GM12865 (cell line): ENCODE measurements at regions not wholly inside any gene's neighbourhood (a gene's known extent, or its start where the extent isn't known, plus 50 kb on each side); places are given as distances from the start of the nearest gene placed in this dataset.
A peak's percentile ranks its signal among the peaks of the same experiment; 100 is the strongest.

ENCODE experiments used
- DNase-seq: peaks from one replicate; pipeline ENCODE4 v3.0.0; 2010; ENCODE audit warnings: low read depth
- H3K4me3 ChIP-seq: 2 replicates; pipeline ENCODE4 v1.5.1; 2011; ENCODE audit warnings: mild to moderate bottlenecking, low read depth, low read length, control low read depth
- CTCF ChIP-seq: IDR thresholded peaks from 2 replicates; pipeline ENCODE4 v1.5.1; 2011; ENCODE audit warnings: low read length, control low read depth, low read depth, inconsistent platforms; ENCODE audit not compliant: insufficient read depth; ENCODE audit errors: missing control alignments

- TF ChIP-seq CTCF, result no peak
- DNase-seq, result no peak
- no peak overlapping the region for H3K4me3 ChIP-seq
These were observed 145.4 kb upstream of the TMEM170B start for GRCh38 chr6:11391934-11392777.

GRCh38 chr6:11389977-11390376 is 147.6 kb upstream of the TMEM170B start:
- no peak for TF ChIP-seq CTCF
- no peak for DNase-seq

GRCh38 chr6:11388983-11389944 is 148.3 kb upstream of the TMEM170B start:
- no peak for DNase-seq
- no peak for TF ChIP-seq CTCF
- no peak overlapping the region for H3K4me3 ChIP-seq

More at GRCh38 chr6:11389977-11390376, 147.6 kb upstream of the TMEM170B start:
- no peak overlapping the region for H3K4me3 ChIP-seq

GRCh38 chr6:11387707-11388430 is 149.7 kb upstream of the TMEM170B start:
- no peak for DNase-seq
- TF ChIP-seq CTCF, result no peak
- no peak overlapping the region for H3K4me3 ChIP-seq

- no peak for TF ChIP-seq CTCF
- no peak overlapping the region for H3K4me3 ChIP-seq
- DNase-seq, result no peak
These were observed 150.8 kb upstream of the TMEM170B start for GRCh38 chr6:11386726-11387125.

GRCh38 chr6:11386323-11386722 is 151.2 kb upstream of the TMEM170B start:
- TF ChIP-seq CTCF, result no peak
- DNase-seq, result peak; percentile 93
- no peak overlapping the region for H3K4me3 ChIP-seq
